ENCODE measurements at regions not wholly inside any gene's neighbourhood (a gene's known extent, or its start where the extent isn't known, plus 50 kb on each side); places are given as distances from the start of the nearest gene placed in this dataset.

DNA sequence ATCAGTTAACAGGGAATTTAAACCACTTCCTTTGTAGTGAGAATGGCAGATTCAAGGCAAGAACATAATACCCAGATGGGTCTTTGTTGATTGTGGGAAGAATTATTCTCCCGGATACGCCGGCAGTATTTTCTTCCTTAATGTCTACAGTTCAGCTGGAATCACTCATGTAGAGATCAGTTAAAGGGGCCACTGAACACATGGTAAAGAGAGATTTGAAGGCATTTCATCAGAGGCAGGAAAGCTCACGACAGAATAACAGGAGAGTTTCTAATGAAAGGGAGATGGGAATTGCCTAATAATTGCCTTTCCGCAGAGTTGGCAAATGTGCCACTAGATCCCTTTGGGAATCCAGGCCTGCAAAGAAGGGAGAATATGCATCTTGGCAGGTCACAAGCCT is 327.7 kb upstream of the ZNF804A start:
- no peak overlapping the region for H3K27ac ChIP-seq
- TF ChIP-seq, protein P1, sequence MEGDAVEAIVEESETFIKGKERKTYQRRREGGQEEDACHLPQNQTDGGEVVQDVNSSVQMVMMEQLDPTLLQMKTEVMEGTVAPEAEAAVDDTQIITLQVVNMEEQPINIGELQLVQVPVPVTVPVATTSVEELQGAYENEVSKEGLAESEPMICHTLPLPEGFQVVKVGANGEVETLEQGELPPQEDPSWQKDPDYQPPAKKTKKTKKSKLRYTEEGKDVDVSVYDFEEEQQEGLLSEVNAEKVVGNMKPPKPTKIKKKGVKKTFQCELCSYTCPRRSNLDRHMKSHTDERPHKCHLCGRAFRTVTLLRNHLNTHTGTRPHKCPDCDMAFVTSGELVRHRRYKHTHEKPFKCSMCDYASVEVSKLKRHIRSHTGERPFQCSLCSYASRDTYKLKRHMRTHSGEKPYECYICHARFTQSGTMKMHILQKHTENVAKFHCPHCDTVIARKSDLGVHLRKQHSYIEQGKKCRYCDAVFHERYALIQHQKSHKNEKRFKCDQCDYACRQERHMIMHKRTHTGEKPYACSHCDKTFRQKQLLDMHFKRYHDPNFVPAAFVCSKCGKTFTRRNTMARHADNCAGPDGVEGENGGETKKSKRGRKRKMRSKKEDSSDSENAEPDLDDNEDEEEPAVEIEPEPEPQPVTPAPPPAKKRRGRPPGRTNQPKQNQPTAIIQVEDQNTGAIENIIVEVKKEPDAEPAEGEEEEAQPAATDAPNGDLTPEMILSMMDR (conservative IDR thresholded peaks at IDR 0.05) = no peak

GRCh38 chr2:184272056-184272455 is 326.3 kb upstream of the ZNF804A start:
- TF ChIP-seq, protein P1 (conservative IDR thresholded peaks at IDR 0.05) = no peak
- no peak overlapping the region for H3K27ac ChIP-seq

DNA sequence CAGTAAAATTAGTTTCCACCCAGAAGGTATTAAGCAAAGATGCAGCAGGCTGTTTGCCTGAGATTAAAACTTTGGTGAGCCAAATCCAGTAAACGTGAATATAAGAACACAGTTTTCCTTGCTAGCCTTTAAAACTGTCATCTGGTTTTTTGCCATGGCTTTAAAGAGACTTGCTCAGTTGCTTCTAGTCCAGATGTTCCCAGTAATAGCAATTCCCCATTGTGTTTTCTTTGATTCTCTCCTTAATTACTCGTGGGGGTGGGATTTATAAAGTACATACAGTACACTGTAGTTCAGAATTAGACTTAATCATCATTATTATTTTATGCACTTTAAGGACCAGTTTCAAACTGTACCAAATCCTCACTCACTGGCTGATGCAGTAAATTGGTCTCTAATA is 303.5 kb upstream of the ZNF804A start:
- TF ChIP-seq, protein P1 (conservative IDR thresholded peaks at IDR 0.05) = no peak

GRCh38 chr2:184297085-184297484 is 301.2 kb upstream of the ZNF804A start:
- TF ChIP-seq, protein P1 (conservative IDR thresholded peaks at IDR 0.05) = no peak
- H3K27ac ChIP-seq = no peak overlapping the region

More for the DNA sequence above, 303.5 kb upstream of the ZNF804A start:
- no peak overlapping the region for H3K27ac ChIP-seq

DNA sequence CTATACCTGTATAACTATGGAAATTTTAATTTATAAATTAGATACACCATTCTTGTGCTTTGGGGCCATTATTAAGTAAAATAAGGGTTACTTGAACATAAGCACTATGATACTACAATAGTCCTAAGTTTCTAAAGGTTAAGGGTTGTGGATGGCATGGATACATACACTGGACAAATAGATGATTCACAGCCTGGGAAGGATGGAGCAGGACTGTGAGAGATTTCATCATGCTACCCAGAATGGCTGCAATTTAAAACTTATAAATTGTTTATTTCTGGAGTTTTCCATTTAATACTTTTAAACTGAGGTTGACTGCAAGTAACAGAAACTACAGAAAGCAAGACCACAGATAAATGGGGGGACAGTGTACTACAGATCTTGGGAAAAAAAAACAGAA is 295.8 kb upstream of the ZNF804A start:
- no peak overlapping the region for H3K27ac ChIP-seq
- TF ChIP-seq, protein P1 (conservative IDR thresholded peaks at IDR 0.05) = no peak

DNA sequence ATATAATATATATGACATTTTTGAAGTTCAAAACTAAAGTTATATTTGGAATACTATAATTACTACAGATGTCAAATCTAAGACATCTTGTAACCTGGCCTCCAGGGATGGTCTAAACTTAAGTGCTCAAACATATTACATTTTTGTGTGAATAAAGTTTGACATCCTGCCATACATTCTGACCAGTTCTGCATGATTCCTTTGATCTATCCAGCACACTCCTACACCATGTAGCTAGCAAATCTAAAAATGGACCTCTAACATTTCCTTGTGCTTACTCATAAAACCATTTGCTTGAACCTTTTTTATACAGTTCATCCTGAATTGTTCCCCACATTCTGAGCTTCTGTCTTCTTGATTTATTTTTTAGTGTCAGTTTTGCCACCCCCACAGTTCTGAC is 294.3 kb upstream of the ZNF804A start:
- H3K27ac ChIP-seq = no peak overlapping the region
- TF ChIP-seq, protein P1 (conservative IDR thresholded peaks at IDR 0.05) = no peak

GRCh38 chr2:184305105-184305504 is 293.2 kb upstream of the ZNF804A start:
- no peak overlapping the region for H3K27ac ChIP-seq
- TF ChIP-seq, protein P1 (conservative IDR thresholded peaks at IDR 0.05) = no peak

DNA sequence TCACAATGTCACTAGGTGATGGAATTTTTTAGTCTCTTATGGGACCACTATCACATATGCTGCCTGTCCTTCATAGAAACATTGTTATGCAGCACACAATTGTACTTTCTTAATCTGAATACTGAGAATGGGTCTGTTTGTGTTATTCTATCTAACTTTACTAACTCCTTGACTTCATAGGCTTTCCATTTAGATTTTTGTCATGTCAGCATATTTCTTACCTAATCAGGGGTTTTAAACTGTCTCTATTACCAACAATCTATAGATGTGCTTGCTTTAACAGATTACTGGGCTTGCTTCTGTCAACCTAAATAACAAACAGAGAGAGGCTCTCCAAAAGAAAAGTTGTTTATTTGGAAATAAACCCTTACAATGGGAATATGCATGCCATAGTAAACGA is 289.6 kb upstream of the ZNF804A start:
- no peak overlapping the region for H3K27ac ChIP-seq
- TF ChIP-seq, protein P1 (conservative IDR thresholded peaks at IDR 0.05) = no peak
